ENCODE measurements at regions not wholly inside any gene's neighbourhood (a gene's known extent, or its start where the extent isn't known, plus 50 kb on each side); places are given as distances from the start of the nearest gene placed in this dataset.

GRCh38 chr5:44907396-44907795, 98.6 kb downstream of the MRPS30 start:
- Histone ChIP-seq H3K4me3 (ENCODE audit: low read length) (no peak overlapping the region), H3K4me2 (ENCODE audit: low read length) (no peak overlapping the region), H3K36me3 (replicated peaks; ENCODE audit: low read depth, low read length) (no peaks in the 10 kb centered on the region), H4K20me1 (ENCODE audit: insufficient read depth, low read length) (no peaks in the 10 kb centered on the region), H3K27me3 (ENCODE audit: low read depth, low read length) (no peaks in the 10 kb centered on the region), H3K27ac (ENCODE audit: low read length) (no peak overlapping the region), H3K4me1 (ENCODE audit: low read length) (no peaks in the 10 kb centered on the region), H2AFZ (ENCODE audit: low read depth, low read length) (no peak overlapping the region), H3K79me2 (ENCODE audit: low read length) (no peaks in the 10 kb centered on the region), H3K9ac (ENCODE audit: low read length) (no peak overlapping the region), H3K9me3 (ENCODE audit: insufficient read depth, low read length) (no peaks in the 10 kb centered on the region)
- no peak for TF ChIP-seq CTCF (IDR thresholded peaks at IDR 0.05; ENCODE audit: low read depth, low read length)
- no peak for TF ChIP-seq EZH2phosphoT487 (IDR thresholded peaks at IDR 0.05; ENCODE audit: low read depth)

GRCh38 chr5:44909004-44909403, 100.3 kb downstream of the MRPS30 start:
- Histone ChIP-seq H3K4me3 (ENCODE audit: low read length) (no peak overlapping the region), H3K79me2 (ENCODE audit: low read length) (no peaks in the 10 kb centered on the region), H3K4me1 (ENCODE audit: low read length) (no peaks in the 10 kb centered on the region), H2AFZ (ENCODE audit: low read depth, low read length) (no peak overlapping the region), H3K9ac (ENCODE audit: low read length) (no peak overlapping the region), H3K27me3 (ENCODE audit: low read depth, low read length) (no peaks in the 10 kb centered on the region), H3K36me3 (replicated peaks; ENCODE audit: low read depth, low read length) (no peaks in the 10 kb centered on the region), H3K27ac (ENCODE audit: low read length) (no peak overlapping the region), H3K9me3 (ENCODE audit: insufficient read depth, low read length) (no peaks in the 10 kb centered on the region), H3K4me2 (ENCODE audit: low read length) (no peak overlapping the region), H4K20me1 (ENCODE audit: insufficient read depth, low read length) (no peaks in the 10 kb centered on the region)
- TF ChIP-seq EZH2phosphoT487 (IDR thresholded peaks at IDR 0.05; ENCODE audit: low read depth) (no peak), CTCF (IDR thresholded peaks at IDR 0.05; ENCODE audit: low read depth, low read length) (no peak)

GRCh38 chr5:44911501-44911900, 102.8 kb downstream of the MRPS30 start:
- Histone ChIP-seq H4K20me1 (ENCODE audit: insufficient read depth, low read length) (no peaks in the 10 kb centered on the region), H3K9ac (ENCODE audit: low read length) (no peak overlapping the region), H3K79me2 (ENCODE audit: low read length) (no peaks in the 10 kb centered on the region), H3K27ac (ENCODE audit: low read length) (no peak overlapping the region), H3K4me2 (ENCODE audit: low read length) (no peak overlapping the region), H3K4me1 (ENCODE audit: low read length) (no peaks in the 10 kb centered on the region), H3K27me3 (ENCODE audit: low read depth, low read length) (no peaks in the 10 kb centered on the region), H3K9me3 (ENCODE audit: insufficient read depth, low read length) (no peaks in the 10 kb centered on the region), H3K36me3 (replicated peaks; ENCODE audit: low read depth, low read length) (no peaks in the 10 kb centered on the region), H2AFZ (ENCODE audit: low read depth, low read length) (no peak overlapping the region), H3K4me3 (ENCODE audit: low read length) (no peak overlapping the region)
- TF ChIP-seq EZH2phosphoT487 (IDR thresholded peaks at IDR 0.05; ENCODE audit: low read depth) (no peak), CTCF (IDR thresholded peaks at IDR 0.05; ENCODE audit: low read depth, low read length) (no peak)

GRCh38 chr5:44914221-44914620, 105.5 kb downstream of the MRPS30 start:
- Histone ChIP-seq H2AFZ (ENCODE audit: low read depth, low read length) (no peak overlapping the region), H3K27ac (ENCODE audit: low read length) (no peak overlapping the region), H3K4me2 (ENCODE audit: low read length) (no peak overlapping the region), H3K27me3 (ENCODE audit: low read depth, low read length) (no peaks in the 10 kb centered on the region), H3K9me3 (ENCODE audit: insufficient read depth, low read length) (no peaks in the 10 kb centered on the region), H3K4me3 (ENCODE audit: low read length) (no peak overlapping the region), H4K20me1 (ENCODE audit: insufficient read depth, low read length) (no peaks in the 10 kb centered on the region), H3K36me3 (replicated peaks; ENCODE audit: low read depth, low read length) (no peaks in the 10 kb centered on the region), H3K4me1 (ENCODE audit: low read length) (no peaks in the 10 kb centered on the region), H3K9ac (ENCODE audit: low read length) (no peak overlapping the region), H3K79me2 (ENCODE audit: low read length) (no peaks in the 10 kb centered on the region)
- TF ChIP-seq EZH2phosphoT487 (IDR thresholded peaks at IDR 0.05; ENCODE audit: low read depth): no peak
- TF ChIP-seq CTCF (IDR thresholded peaks at IDR 0.05; ENCODE audit: low read depth, low read length): no peak
